Mesendoderm (in vitro differentiated cells): ENCODE measurements at regions not wholly inside any gene's neighbourhood (a gene's known extent, or its start where the extent isn't known, plus 50 kb on each side); places are given as distances from the start of the nearest gene placed in this dataset.

Source experiments
- DNase-seq: peaks from one replicate; pipeline ENCODE4 v3.0.0; 2013
- H2AK5ac ChIP-seq: 2 replicates; pipeline ENCODE4 v1.6.1; 2013; ENCODE audit warnings: low read length, inconsistent platforms
- H2BK120ac ChIP-seq: 2 replicates; pipeline ENCODE4 v1.6.1; 2013; ENCODE audit warnings: low read depth, mild to moderate bottlenecking, low read length, moderate library complexity, mixed read lengths
- H2BK15ac ChIP-seq: replicated peaks from 2 replicates; pipeline ENCODE4 v1.6.1; 2013; ENCODE audit warnings: low read depth, mild to moderate bottlenecking, moderate library complexity
- H2BK5ac ChIP-seq: 2 replicates; pipeline ENCODE4 v1.6.1; 2013; ENCODE audit warnings: low read length, inconsistent platforms
- H3K18ac ChIP-seq: 2 replicates; pipeline ENCODE4 v1.6.1; 2013; ENCODE audit warnings: mild to moderate bottlenecking, low read length, mixed read lengths
- H3K23ac ChIP-seq: one replicate; pipeline ENCODE4 v1.6.1; 2013; ENCODE audit warnings: low read length
- H3K27ac ChIP-seq: 2 replicates; pipeline ENCODE4 v1.5.1; 2013; ENCODE audit warnings: low read depth, mild to moderate bottlenecking, inconsistent platforms, low read length, moderate library complexity
- H3K27me3 ChIP-seq: 2 replicates; pipeline ENCODE4 v1.6.1; 2013; ENCODE audit warnings: low read length, control low read depth, mild to moderate bottlenecking, inconsistent platforms; ENCODE audit not compliant: insufficient read depth, poor library complexity
- H3K36me3 ChIP-seq: 2 replicates; pipeline ENCODE4 v1.6.1; 2013; ENCODE audit warnings: low read length, inconsistent platforms; ENCODE audit not compliant: control insufficient read depth, insufficient read depth
- H3K4ac ChIP-seq: one replicate; pipeline ENCODE4 v1.6.1; 2013; ENCODE audit warnings: low read depth, mild to moderate bottlenecking, low read length, moderate library complexity
- H3K4me1 ChIP-seq: 2 replicates; pipeline ENCODE4 v1.6.1; 2013; ENCODE audit warnings: low read depth, low read length, inconsistent platforms; ENCODE audit not compliant: control insufficient read depth
- H3K4me2 ChIP-seq: 2 replicates; pipeline ENCODE4 v1.6.1; 2013; ENCODE audit warnings: low read length
- H3K4me3 ChIP-seq: 2 replicates; pipeline ENCODE4 v1.5.1; 2013; ENCODE audit warnings: mild to moderate bottlenecking, low read length
- H3K56ac ChIP-seq: one replicate; pipeline ENCODE4 v1.6.1; 2013; ENCODE audit warnings: low read length
- H3K79me1 ChIP-seq: 2 replicates; pipeline ENCODE4 v1.6.1; 2013; ENCODE audit warnings: low read length, inconsistent platforms
- H3K79me2 ChIP-seq: 2 replicates; pipeline ENCODE4 v1.6.1; 2013; ENCODE audit warnings: mild to moderate bottlenecking, low read length; ENCODE audit not compliant: control insufficient read depth, insufficient read depth
- H3K9ac ChIP-seq: 2 replicates; pipeline ENCODE4 v1.6.1; 2013; ENCODE audit warnings: low read length, inconsistent platforms
- H4K5ac ChIP-seq: one replicate; pipeline ENCODE4 v1.6.1; 2013; ENCODE audit warnings: low read length
- H4K8ac ChIP-seq: one replicate; pipeline ENCODE4 v1.6.1; 2013; ENCODE audit warnings: low read depth, mild to moderate bottlenecking, control low read depth, low read length, moderate library complexity
- WGBS: extraction: QIAGEN DNeasy Blood & Tissue Kit; methylation state at CpG from one replicate; pipeline ENCODE4 v1.1.7; 2013; ENCODE audit warnings: low lambda C conversion rate, missing lambda C conversion rate; ENCODE audit not compliant: insufficient coverage; ENCODE audit errors: extremely low coverage; 5-methylcytosine and 5-hydroxymethylcytosine counted together

- Histone ChIP-seq H2AK5ac (no peak overlapping the region), H4K5ac (no peak overlapping the region), H3K36me3 (no peaks in the 10 kb centered on the region), H2BK120ac (no peak overlapping the region), H3K4me3 (no peak overlapping the region), H3K56ac (no peak overlapping the region), H3K9ac (no peak overlapping the region), H2BK15ac (no peak overlapping the region), H3K4me2 (no peak overlapping the region), H3K27ac (no peak overlapping the region), H3K4me1 (no peaks in the 10 kb centered on the region), H2BK5ac (no peak overlapping the region), H3K79me2 (no peaks in the 10 kb centered on the region), H4K8ac (no peak overlapping the region), H3K4ac (no peak overlapping the region), H3K23ac (no peak overlapping the region), H3K79me1 (no peaks in the 10 kb centered on the region), H3K18ac (no peak overlapping the region), H3K27me3 (no peaks in the 10 kb centered on the region)
- no peak for DNase-seq
- no CpG with 5 or more reads among the region's 1 CpG for WGBS
Observed at GRCh38 chr7:81272176-81272575, 353.3 kb upstream of the SEMA3C start.

DNA sequence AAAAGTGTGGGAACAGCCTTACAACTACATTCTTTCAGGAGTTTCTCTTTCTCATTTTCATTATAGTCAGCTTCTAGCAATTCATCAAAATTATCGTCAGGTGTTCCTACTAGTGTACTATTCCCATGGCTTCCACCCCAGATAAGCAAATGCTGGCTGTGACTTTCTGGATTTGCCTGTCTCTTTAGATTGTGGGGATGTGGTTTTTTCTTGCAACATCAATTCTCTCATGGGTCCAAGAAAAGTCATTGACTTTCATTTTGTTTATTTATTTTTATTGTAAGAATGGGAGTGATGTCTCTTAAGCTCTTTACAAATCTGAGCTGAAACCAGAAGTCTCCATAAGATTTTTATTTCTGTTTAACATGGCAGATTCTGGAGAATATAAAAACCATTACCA lies 349.7 kb upstream of the SEMA3C start:
- Histone ChIP-seq H4K8ac (no peak overlapping the region), H2AK5ac (no peak overlapping the region), H3K4me1 (no peaks in the 10 kb centered on the region), H2BK5ac (no peak overlapping the region), H4K5ac (no peak overlapping the region), H3K36me3 (no peaks in the 10 kb centered on the region), H3K23ac (no peak overlapping the region), H2BK120ac (no peak overlapping the region), H3K9ac (no peak overlapping the region), H3K27ac (no peak overlapping the region), H3K4me2 (no peak overlapping the region), H2BK15ac (no peak overlapping the region), H3K79me2 (no peaks in the 10 kb centered on the region), H3K18ac (no peak overlapping the region), H3K27me3 (no peaks in the 10 kb centered on the region), H3K79me1 (no peaks in the 10 kb centered on the region), H3K4ac (no peak overlapping the region), H3K56ac (no peak overlapping the region), H3K4me3 (no peak overlapping the region)
- DNase-seq: no peak
- no CpG with 5 or more reads among the region's 1 CpG for WGBS

GRCh38 chr7:81267508-81267907 lies 348.7 kb upstream of the SEMA3C start:
- Histone ChIP-seq H3K4me1 (no peaks in the 10 kb centered on the region), H2BK120ac (no peak overlapping the region), H3K79me2 (no peaks in the 10 kb centered on the region), H2BK15ac (no peak overlapping the region), H2AK5ac (no peak overlapping the region), H3K36me3 (no peaks in the 10 kb centered on the region), H3K79me1 (no peaks in the 10 kb centered on the region), H3K9ac (no peak overlapping the region), H2BK5ac (no peak overlapping the region), H4K5ac (no peak overlapping the region), H3K56ac (no peak overlapping the region), H3K4ac (no peak overlapping the region), H3K23ac (no peak overlapping the region), H3K18ac (no peak overlapping the region), H3K4me2 (no peak overlapping the region), H3K27ac (no peak overlapping the region), H4K8ac (no peak overlapping the region), H3K27me3 (no peaks in the 10 kb centered on the region), H3K4me3 (no peak overlapping the region)
- WGBS: no CpG with 5 or more reads among the region's 2 CpGs
- DNase-seq: peak; percentile 1

GRCh38 chr7:81264116-81264515 lies 345.3 kb upstream of the SEMA3C start:
- Histone ChIP-seq H3K18ac (no peak overlapping the region), H2BK5ac (no peak overlapping the region), H3K9ac (no peak overlapping the region), H3K79me2 (no peaks in the 10 kb centered on the region), H2AK5ac (no peak overlapping the region), H3K4ac (no peak overlapping the region), H2BK120ac (no peak overlapping the region), H4K5ac (no peak overlapping the region), H4K8ac (no peak overlapping the region), H3K4me3 (no peak overlapping the region), H3K4me2 (no peak overlapping the region), H3K27me3 (no peaks in the 10 kb centered on the region), H3K36me3 (no peaks in the 10 kb centered on the region), H3K23ac (no peak overlapping the region), H3K56ac (no peak overlapping the region), H3K27ac (no peak overlapping the region), H3K4me1 (no peaks in the 10 kb centered on the region), H3K79me1 (no peaks in the 10 kb centered on the region), H2BK15ac (no peak overlapping the region)
- DNase-seq: no peak

DNA sequence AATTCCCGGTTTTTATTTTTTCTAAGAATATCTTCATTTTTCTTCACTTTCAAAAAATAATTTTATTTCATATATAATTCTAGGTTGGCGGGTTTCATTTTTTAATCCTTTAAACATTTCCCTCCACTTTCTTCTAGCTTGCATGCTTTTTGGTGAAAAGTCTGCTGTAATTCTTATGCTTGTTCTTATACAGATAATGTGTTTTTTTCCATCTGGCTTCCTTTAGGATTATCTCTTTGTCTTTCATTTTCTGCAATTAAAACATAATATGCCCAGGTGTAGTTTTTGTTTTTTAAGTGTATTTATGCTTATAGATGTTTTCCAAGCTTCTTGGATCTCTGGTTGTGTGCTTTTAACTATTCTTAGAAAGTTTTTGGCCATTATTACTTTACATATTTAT lies 341.3 kb upstream of the SEMA3C start:
- H3K4me3 ChIP-seq: no peak overlapping the region
- 100% methylated on average over 1 of the region's 2 CpGs for WGBS
- H3K18ac ChIP-seq: no peak overlapping the region
- H2BK15ac ChIP-seq: no peak overlapping the region
- H2BK120ac ChIP-seq: no peak overlapping the region
- H2AK5ac ChIP-seq: no peak overlapping the region
- DNase-seq: no peak
- H3K27me3 ChIP-seq: no peaks in the 10 kb centered on the region
- H3K79me2 ChIP-seq: no peaks in the 10 kb centered on the region
- no peaks in the 10 kb centered on the region for H3K4me1 ChIP-seq
- no peak overlapping the region for H4K5ac ChIP-seq
- no peaks in the 10 kb centered on the region for H3K36me3 ChIP-seq
- H3K9ac ChIP-seq: no peak overlapping the region
- H3K23ac ChIP-seq: no peak overlapping the region
- H3K56ac ChIP-seq: no peak overlapping the region
- H3K79me1 ChIP-seq: no peaks in the 10 kb centered on the region
- no peak overlapping the region for H3K4me2 ChIP-seq
- H3K27ac ChIP-seq: no peak overlapping the region
- no peak overlapping the region for H4K8ac ChIP-seq
- H3K4ac ChIP-seq: no peak overlapping the region
- H2BK5ac ChIP-seq: no peak overlapping the region

DNA sequence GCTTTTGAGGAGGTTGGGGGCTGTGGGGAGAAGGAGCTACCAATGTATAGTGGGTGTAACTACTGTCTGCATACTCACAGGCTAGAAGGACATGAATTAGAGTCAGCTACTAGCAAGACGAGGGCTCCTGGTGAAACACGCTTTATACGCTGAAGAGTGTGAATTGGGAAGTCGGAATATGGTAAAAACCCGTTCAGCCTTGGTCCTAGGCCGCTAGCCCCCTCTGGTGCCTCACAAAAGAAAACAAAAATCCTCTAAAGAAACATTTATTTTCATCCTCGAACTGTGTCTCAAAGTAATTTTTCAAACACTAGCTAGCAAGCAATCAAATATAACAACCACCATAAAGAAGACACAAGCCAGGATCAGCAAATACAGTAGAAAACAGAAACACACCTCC lies 338.1 kb upstream of the SEMA3C start:
- Histone ChIP-seq H4K8ac (no peak overlapping the region), H3K4me1 (no peaks in the 10 kb centered on the region), H2BK120ac (no peak overlapping the region), H3K79me1 (no peaks in the 10 kb centered on the region), H3K18ac (no peak overlapping the region), H4K5ac (no peak overlapping the region), H3K36me3 (no peaks in the 10 kb centered on the region), H3K56ac (no peak overlapping the region), H3K23ac (no peak overlapping the region), H3K4me3 (no peak overlapping the region), H3K4me2 (no peak overlapping the region), H3K27me3 (no peaks in the 10 kb centered on the region), H3K27ac (no peak overlapping the region), H2BK5ac (no peak overlapping the region), H2BK15ac (no peak overlapping the region), H3K9ac (no peak overlapping the region), H3K4ac (no peak overlapping the region), H3K79me2 (no peaks in the 10 kb centered on the region), H2AK5ac (no peak overlapping the region)
- WGBS: no CpG with 5 or more reads among the region's 7 CpGs
- DNase-seq: peak; percentile 57
